ENCODE measurements at regions not wholly inside any gene's neighbourhood (a gene's known extent, or its start where the extent isn't known, plus 50 kb on each side); places are given as distances from the start of the nearest gene placed in this dataset.

- no peak for TF ChIP-seq ELF4 (IDR thresholded peaks at IDR 0.05)
- no peak for TF ChIP-seq ZNF384 (IDR thresholded peaks at IDR 0.05)
Measured at GRCh38 chr2:19527771-19528170, 169.3 kb upstream of the OSR1 start.
